HEK293T (cell line): ENCODE measurements at regions not wholly inside any gene's neighbourhood (a gene's known extent, or its start where the extent isn't known, plus 50 kb on each side); places are given as distances from the start of the nearest gene placed in this dataset.

Source experiments
- CTCF ChIA-PET: fragments of 350-600 bp; formaldehyde crosslinking; extraction: SDS; loops from one replicate; lab custom pipeline; 2021; ENCODE audit warnings: antibody characterized with exemption, inconsistent platforms; lab: Yijun Ruan, JAX
- POLR2A ChIA-PET: fragments of 350-600 bp; formaldehyde crosslinking; extraction: SDS; loops from one replicate; lab custom pipeline; 2020; ENCODE audit warnings: antibody characterized with exemption, inconsistent platforms; lab: Yijun Ruan, JAX
- DNase-seq: peaks from one replicate; pipeline ENCODE4 v3.0.0; 2012; ENCODE audit warnings: mixed read lengths; ENCODE audit errors: extremely low spot score
- ARNT ChIP-seq: fragments of 450-650 bp; IDR thresholded peaks from 2 replicates; pipeline ENCODE4 v1.6.1; 2017; ENCODE audit warnings: mild to moderate bottlenecking
- BHLHE40 ChIP-seq: fragments of 450-650 bp; IDR thresholded peaks from 2 replicates; pipeline ENCODE4 v1.6.1; 2016; ENCODE audit warnings: mild to moderate bottlenecking, moderate library complexity, borderline replicate concordance
- CTBP1 ChIP-seq: fragments of 450-650 bp; IDR thresholded peaks from 2 replicates; pipeline ENCODE4 v1.6.1; 2016; ENCODE audit warnings: borderline replicate concordance
- ELF4 ChIP-seq: fragments of 450-650 bp; IDR thresholded peaks from 2 replicates; pipeline ENCODE4 v1.6.1; 2017; ENCODE audit warnings: antibody characterized with exemption
- FOXA1 ChIP-seq: fragments of 450-650 bp; IDR thresholded peaks from 2 replicates; pipeline ENCODE4 v1.6.1; 2016; ENCODE audit warnings: mild to moderate bottlenecking
- FOXK2 ChIP-seq: fragments of 450-650 bp; IDR thresholded peaks from 2 replicates; pipeline ENCODE4 v1.6.1; 2016; ENCODE audit warnings: mild to moderate bottlenecking
- FOXM1 ChIP-seq: fragments of 450-650 bp; IDR thresholded peaks from 2 replicates; pipeline ENCODE4 v1.6.1; 2017; ENCODE audit warnings: mild to moderate bottlenecking, borderline replicate concordance
- HDGF ChIP-seq: fragments of 450-650 bp; IDR thresholded peaks from 2 replicates; pipeline ENCODE4 v1.6.1; 2017; ENCODE audit warnings: antibody characterized with exemption, borderline replicate concordance
- L3MBTL2 ChIP-seq: fragments of 450-650 bp; conservative IDR thresholded peaks from 2 replicates; pipeline ENCODE4 v1.6.1; 2016; ENCODE audit warnings: mild to moderate bottlenecking
- LEF1 ChIP-seq: fragments of 450-650 bp; IDR thresholded peaks from 2 replicates; pipeline ENCODE4 v1.6.1; 2017; ENCODE audit warnings: mild to moderate bottlenecking, borderline replicate concordance
- NFRKB ChIP-seq: fragments of 450-650 bp; IDR thresholded peaks from 2 replicates; pipeline ENCODE4 v1.6.1; 2016; ENCODE audit warnings: mild to moderate bottlenecking, moderate library complexity
- PKNOX1 ChIP-seq: fragments of 450-650 bp; IDR thresholded peaks from 2 replicates; pipeline ENCODE4 v1.6.1; 2016
- SP1 ChIP-seq: fragments of 450-650 bp; IDR thresholded peaks from 2 replicates; pipeline ENCODE4 v1.6.1; 2017
- SUZ12 ChIP-seq: fragments of 450-650 bp; IDR thresholded peaks from 2 replicates; pipeline ENCODE4 v1.6.1; 2016; ENCODE audit warnings: mild to moderate bottlenecking
- TARDBP ChIP-seq: fragments of 450-650 bp; IDR thresholded peaks from 2 replicates; pipeline ENCODE4 v1.6.1; 2016
- ZNF384 ChIP-seq: fragments of 450-650 bp; IDR thresholded peaks from 2 replicates; pipeline ENCODE4 v1.6.1; 2016

GRCh38 chr2:239589270-239589825, 188.5 kb upstream of the HDAC4 start:
- CTCF ChIA-PET, result no interaction called here
- DNase-seq, result no peak

GRCh38 chr2:239588451-239589269, 187.8 kb upstream of the HDAC4 start:
- TF ChIP-seq FOXA1 (no peak), FOXM1 (no peak), HDGF (no peak), TARDBP (no peak)
- ChIA-PET POLR2A (no interaction called here), CTCF (no interaction called here)
- DNase-seq, result no peak

More at GRCh38 chr2:239589270-239589825, 188.5 kb upstream of the HDAC4 start:
- TF ChIP-seq FOXA1, result no peak
- TF ChIP-seq LEF1, result no peak
- TF ChIP-seq SUZ12, result no peak
- TF ChIP-seq FOXK2, result no peak
- TF ChIP-seq SP1, result no peak
- no peak for TF ChIP-seq L3MBTL2
- no peak for TF ChIP-seq CTBP1
- TF ChIP-seq ELF4, result no peak
- no peak for TF ChIP-seq NFRKB
- no peak for TF ChIP-seq ZNF384
- no peak for TF ChIP-seq PKNOX1
- no peak for TF ChIP-seq TARDBP
- TF ChIP-seq FOXM1, result no peak
- TF ChIP-seq ARNT, result no peak
- no peak for TF ChIP-seq HDGF
- TF ChIP-seq BHLHE40, result no peak
- POLR2A ChIA-PET, result no interaction called here

GRCh38 chr2:239587841-239588240, 187.0 kb upstream of the HDAC4 start:
- DNase-seq, result no peak
- CTCF ChIA-PET, result no interaction called here
- TF ChIP-seq NFRKB (no peak), BHLHE40 (no peak)
- POLR2A ChIA-PET, result no interaction called here

GRCh38 chr2:239587311-239587731, 186.5 kb upstream of the HDAC4 start:
- CTCF ChIA-PET, result no interaction called here
- no peak for DNase-seq
- TF ChIP-seq CTBP1 (no peak), ARNT (no peak), BHLHE40 (no peak), L3MBTL2 (no peak), NFRKB (no peak), FOXA1 (no peak), HDGF (no peak), TARDBP (no peak), FOXK2 (no peak), ZNF384 (no peak), SP1 (no peak)
- POLR2A ChIA-PET, result no interaction called here

GRCh38 chr2:239586651-239587310, 186.0 kb upstream of the HDAC4 start:
- TF ChIP-seq LEF1 (no peak), TARDBP (no peak), HDGF (no peak), ELF4 (no peak), FOXM1 (no peak), PKNOX1 (no peak), FOXA1 (no peak), L3MBTL2 (no peak)
- CTCF ChIA-PET, result no interaction called here
- no peak for DNase-seq
- POLR2A ChIA-PET, result no interaction called here

GRCh38 chr2:239585422-239585821, 184.6 kb upstream of the HDAC4 start:
- CTCF ChIA-PET, result no interaction called here
- no peak for DNase-seq
- POLR2A ChIA-PET, result no interaction called here
- TF ChIP-seq PKNOX1, result no peak
- no peak for TF ChIP-seq BHLHE40
